Activated CD4-positive, CD25-positive, alpha-beta regulatory T cell treated with anti-CD3 and anti-CD28 coated beads, Interleukin-2, amount 50 U/mL, for 72 hours (primary cell): ENCODE measurements at regions not wholly inside any gene's neighbourhood (a gene's known extent, or its start where the extent isn't known, plus 50 kb on each side); places are given as distances from the start of the nearest gene placed in this dataset.
"Not testable (repeated sequence)": the region's sequence is repeated elsewhere in the genome, so short reads cannot be mapped to it uniquely, and the experiment has no call there.

Experiments
- DNase-seq: peaks from one replicate; pipeline ENCODE4 v3.0.0; 2021

- no peak for DNase-seq
Measured at GRCh38 chr6:139522511-139523220, 148.2 kb upstream of the CITED2 start.

- no peak for DNase-seq
Measured at GRCh38 chr6:139521338-139521737, 146.9 kb upstream of the CITED2 start.

- no peak for DNase-seq
Measured at GRCh38 chr6:139520321-139520768, 145.9 kb upstream of the CITED2 start.

- no peak for DNase-seq
Measured at GRCh38 chr6:139519571-139520031, 145.2 kb upstream of the CITED2 start.

- DNase-seq = no peak
Measured at GRCh38 chr6:139519097-139519496, 144.6 kb upstream of the CITED2 start.

GRCh38 chr6:139518556-139519091 is 144.2 kb upstream of the CITED2 start:
- DNase-seq = no peak

GRCh38 chr6:139517998-139518555 is 143.6 kb upstream of the CITED2 start:
- not testable (repeated sequence) for DNase-seq

- no peak for DNase-seq
Measured at GRCh38 chr6:139515511-139515910, 141.1 kb upstream of the CITED2 start.

- DNase-seq = no peak
Measured at GRCh38 chr6:139514819-139515218, 140.4 kb upstream of the CITED2 start.

- DNase-seq = no peak
Measured at GRCh38 chr6:139510040-139510790, 135.8 kb upstream of the CITED2 start.

GRCh38 chr6:139509167-139509566 is 134.7 kb upstream of the CITED2 start:
- no peak for DNase-seq

GRCh38 chr6:139508576-139508975 is 134.1 kb upstream of the CITED2 start:
- no peak for DNase-seq

GRCh38 chr6:139508023-139508422 is 133.6 kb upstream of the CITED2 start:
- DNase-seq = no peak

GRCh38 chr6:139500977-139501376 is 126.5 kb upstream of the CITED2 start:
- DNase-seq = no peak

GRCh38 chr6:139498715-139499114 is 124.3 kb upstream of the CITED2 start:
- DNase-seq = no peak

GRCh38 chr6:139497345-139497961 is 123.0 kb upstream of the CITED2 start:
- no peak for DNase-seq

- DNase-seq = no peak
Measured at GRCh38 chr6:139496654-139497344, 122.4 kb upstream of the CITED2 start.

GRCh38 chr6:139494376-139494990 is 120.0 kb upstream of the CITED2 start:
- DNase-seq = no peak

GRCh38 chr6:139490482-139490881 is 116.0 kb upstream of the CITED2 start:
- DNase-seq = no peak

GRCh38 chr6:139486476-139486799 is 112.0 kb upstream of the CITED2 start:
- no peak for DNase-seq

GRCh38 chr6:139485742-139486475 is 111.5 kb upstream of the CITED2 start:
- DNase-seq = no peak

GRCh38 chr6:139485185-139485584 is 110.7 kb upstream of the CITED2 start:
- DNase-seq = no peak
